PC-3 (cell line): ENCODE measurements at regions not wholly inside any gene's neighbourhood (a gene's known extent, or its start where the extent isn't known, plus 50 kb on each side); places are given as distances from the start of the nearest gene placed in this dataset.

Experiments used
- ATAC-seq: fragments of 200-7000 bp; cut with Tn5 transposase; 2 replicates; pipeline ENCODE4 v1.9.1; 2020; ENCODE audit warnings: mild to moderate bottlenecking, moderate library complexity
- BruUV-seq: library from RNA; stranded (reverse); fragments of 400-500 nt; replicated peaks from 2 replicates; lab custom pipeline; 2021; lab: Mats Ljungman, UMichigan
- CTCF ChIA-PET: fragments of 300-600 bp; sonication (Branson Sonifier 250); formaldehyde crosslinking; loops from one replicate; lab custom pipeline; 2022; ENCODE audit warnings: antibody characterized with exemption; lab: Charles Lee
- POLR2A ChIA-PET: fragments of 300-600 bp; sonication (Branson Sonifier 250); formaldehyde crosslinking; loops from one replicate; lab custom pipeline; 2022; ENCODE audit warnings: antibody characterized with exemption; ENCODE audit not compliant: unreplicated experiment; lab: Charles Lee
- DNase-seq: peaks from one replicate; pipeline ENCODE4 v3.0.0-alpha.2; 2015
- H2AFZ ChIP-seq: fragments of 300-600 bp; sonication (generic); 2 replicates; pipeline ENCODE4 v1.6.0; 2016; ENCODE audit warnings: antibody characterized with exemption, low read length
- H3F3A ChIP-seq: fragments of 300-600 bp; sonication (generic); one replicate; pipeline ENCODE4 v1.6.0; 2017; ENCODE audit warnings: antibody characterized with exemption, low read length, control low read depth, mild to moderate bottlenecking; ENCODE audit not compliant: unreplicated experiment
- H3K27ac ChIP-seq: fragments of 300-600 bp; sonication (generic); 2 replicates; pipeline ENCODE4 v1.5.1; 2016; ENCODE audit warnings: mild to moderate bottlenecking, low read length
- H3K27me3 ChIP-seq: fragments of 300-600 bp; sonication (generic); 2 replicates; pipeline ENCODE4 v1.6.1; 2016; ENCODE audit warnings: low read length, mixed read lengths
- H3K36me3 ChIP-seq: fragments of 300-600 bp; sonication (generic); 2 replicates; pipeline ENCODE4 v1.6.1; 2016; ENCODE audit warnings: low read depth, mixed run types, low read length, mixed read lengths
- H3K4me1 ChIP-seq: fragments of 300-600 bp; sonication (generic); 2 replicates; pipeline ENCODE4 v1.5.1; 2016; ENCODE audit warnings: low read length; ENCODE audit not compliant: insufficient read depth
- H3K4me2 ChIP-seq: fragments of 300-600 bp; sonication (generic); 2 replicates; pipeline ENCODE4 v1.6.0; 2016; ENCODE audit warnings: low read length
- H3K4me3 ChIP-seq: fragments of 300-600 bp; sonication (generic); 2 replicates; pipeline ENCODE4 v1.5.1; 2016; ENCODE audit warnings: mild to moderate bottlenecking, low read length, mixed read lengths
- H3K79me2 ChIP-seq: fragments of 300-600 bp; sonication (generic); 2 replicates; pipeline ENCODE4 v1.6.1; 2017; ENCODE audit warnings: low read length, mixed read lengths
- H3K9ac ChIP-seq: fragments of 300-600 bp; sonication (generic); 2 replicates; pipeline ENCODE4 v1.6.0; 2016; ENCODE audit warnings: mild to moderate bottlenecking, low read length
- H3K9me2 ChIP-seq: fragments of 300-600 bp; sonication (generic); replicated peaks from 2 replicates; pipeline ENCODE4 v1.6.1; 2016; ENCODE audit warnings: mixed run types, low read length, mixed read lengths
- H3K9me3 ChIP-seq: fragments of 300-600 bp; sonication (generic); 2 replicates; pipeline ENCODE4 v1.6.1; 2016; ENCODE audit warnings: low read length, mixed read lengths
- H4K20me1 ChIP-seq: fragments of 300-600 bp; sonication (generic); 2 replicates; pipeline ENCODE4 v1.6.1; 2016; ENCODE audit warnings: low read length, mixed read lengths
- EZH2 ChIP-seq: fragments of 300-600 bp; sonication (generic); IDR thresholded peaks from one replicate; pipeline ENCODE4 v1.6.1; 2017; ENCODE audit warnings: antibody characterized with exemption, mild to moderate bottlenecking, low read length; ENCODE audit not compliant: unreplicated experiment
- EZH2phosphoT487 ChIP-seq: fragments of 300-600 bp; sonication (generic); IDR thresholded peaks from 2 replicates; pipeline ENCODE4 v1.6.1; 2018; ENCODE audit warnings: mild to moderate bottlenecking, antibody characterized with exemption, low read length, borderline replicate concordance
- intact Hi-C: fragments of 100-400 bp; cut with micrococcal nuclease; formaldehyde crosslinking; loops from 2 replicates; pipeline ENCODE4 v1.9.0; 2023
- TF ChIP-seq, protein P1 (sequence below): fragments of 300-600 bp; sonication (generic); conservative IDR thresholded peaks from 2 replicates; pipeline ENCODE4 v1.5.1; 2017; ENCODE audit warnings: antibody characterized with exemption, low read depth, mild to moderate bottlenecking, low read length

DNA sequence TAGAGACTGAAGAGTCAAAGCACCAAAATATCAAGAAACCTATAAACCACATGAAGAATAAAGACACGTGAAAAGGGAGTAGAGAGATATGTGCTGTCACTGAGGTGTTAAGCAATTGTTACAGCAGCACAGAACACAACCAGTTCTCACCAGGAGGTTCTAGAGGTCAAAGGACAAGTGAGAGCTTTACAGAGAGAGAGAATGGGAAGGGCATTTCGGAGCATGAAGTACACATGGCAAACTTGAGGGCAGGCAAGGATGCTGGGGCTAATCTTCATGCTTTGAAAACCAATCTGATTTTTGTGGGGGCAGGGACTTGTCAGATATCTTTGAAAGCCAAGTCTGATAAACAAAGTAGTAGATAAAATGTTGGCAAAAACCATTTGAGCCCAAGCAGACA is 142.3 kb upstream of the NRSN1 start:
- intact Hi-C loops: no loop called here
- no peak for DNase-seq
- POLR2A ChIA-PET: no interaction called here
- H3F3A ChIP-seq: no peaks in the 10 kb centered on the region
- no peak for ATAC-seq
- H3K27ac ChIP-seq: no peak overlapping the region
- H4K20me1 ChIP-seq: no peaks in the 10 kb centered on the region
- no peaks in the 10 kb centered on the region for H3K9me2 ChIP-seq
- no peak overlapping the region for H3K9ac ChIP-seq
- CTCF ChIA-PET: no interaction called here
- H3K9me3 ChIP-seq: no peaks in the 10 kb centered on the region
- no peaks in the 10 kb centered on the region for H3K79me2 ChIP-seq
- no peaks in the 10 kb centered on the region for H3K36me3 ChIP-seq
- no peak overlapping the region for H3K4me3 ChIP-seq
- no TSS peak for BruUV-seq
- TF ChIP-seq, protein P1, sequence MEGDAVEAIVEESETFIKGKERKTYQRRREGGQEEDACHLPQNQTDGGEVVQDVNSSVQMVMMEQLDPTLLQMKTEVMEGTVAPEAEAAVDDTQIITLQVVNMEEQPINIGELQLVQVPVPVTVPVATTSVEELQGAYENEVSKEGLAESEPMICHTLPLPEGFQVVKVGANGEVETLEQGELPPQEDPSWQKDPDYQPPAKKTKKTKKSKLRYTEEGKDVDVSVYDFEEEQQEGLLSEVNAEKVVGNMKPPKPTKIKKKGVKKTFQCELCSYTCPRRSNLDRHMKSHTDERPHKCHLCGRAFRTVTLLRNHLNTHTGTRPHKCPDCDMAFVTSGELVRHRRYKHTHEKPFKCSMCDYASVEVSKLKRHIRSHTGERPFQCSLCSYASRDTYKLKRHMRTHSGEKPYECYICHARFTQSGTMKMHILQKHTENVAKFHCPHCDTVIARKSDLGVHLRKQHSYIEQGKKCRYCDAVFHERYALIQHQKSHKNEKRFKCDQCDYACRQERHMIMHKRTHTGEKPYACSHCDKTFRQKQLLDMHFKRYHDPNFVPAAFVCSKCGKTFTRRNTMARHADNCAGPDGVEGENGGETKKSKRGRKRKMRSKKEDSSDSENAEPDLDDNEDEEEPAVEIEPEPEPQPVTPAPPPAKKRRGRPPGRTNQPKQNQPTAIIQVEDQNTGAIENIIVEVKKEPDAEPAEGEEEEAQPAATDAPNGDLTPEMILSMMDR: no peak
- TF ChIP-seq EZH2phosphoT487 (no peak), EZH2 (no peak)
- no peaks in the 10 kb centered on the region; the same call in 1 of the 2 replicates for H3K4me1 ChIP-seq
- no peak overlapping the region for H2AFZ ChIP-seq
- peaks cover 10% of the 10 kb centered on the region for H3K27me3 ChIP-seq
- no peak overlapping the region for H3K4me2 ChIP-seq

- H3F3A ChIP-seq: no peaks in the 10 kb centered on the region
- H3K27me3 ChIP-seq: no peaks in the 10 kb centered on the region
- ChIA-PET CTCF (no interaction called here), POLR2A (interaction anchor here (0.6 kb wide), 2 partner anchors 12 to 21 kb away, joined by 3 to 11 read pairs; no protein-coding TSS in a partner anchor)
- TF ChIP-seq, protein P1: no peak
- H3K4me2 ChIP-seq: no peak overlapping the region
- H3K9ac ChIP-seq: no peak overlapping the region
- intact Hi-C loops: no loop called here
- no peaks in the 10 kb centered on the region for H3K9me2 ChIP-seq
- H3K4me1 ChIP-seq: no peaks in the 10 kb centered on the region; the same call in 1 of the 2 replicates
- no peak for DNase-seq
- no peaks in the 10 kb centered on the region for H3K79me2 ChIP-seq
- no peak overlapping the region for H3K4me3 ChIP-seq
- no peak overlapping the region for H2AFZ ChIP-seq
- no peaks in the 10 kb centered on the region for H3K9me3 ChIP-seq
- H3K36me3 ChIP-seq: no peaks in the 10 kb centered on the region
- no peak for ATAC-seq
- BruUV-seq: no TSS peak
- H4K20me1 ChIP-seq: no peaks in the 10 kb centered on the region
- no peak overlapping the region for H3K27ac ChIP-seq
Measured at GRCh38 chr6:23985015-23985414, 141.0 kb upstream of the NRSN1 start.

DNA sequence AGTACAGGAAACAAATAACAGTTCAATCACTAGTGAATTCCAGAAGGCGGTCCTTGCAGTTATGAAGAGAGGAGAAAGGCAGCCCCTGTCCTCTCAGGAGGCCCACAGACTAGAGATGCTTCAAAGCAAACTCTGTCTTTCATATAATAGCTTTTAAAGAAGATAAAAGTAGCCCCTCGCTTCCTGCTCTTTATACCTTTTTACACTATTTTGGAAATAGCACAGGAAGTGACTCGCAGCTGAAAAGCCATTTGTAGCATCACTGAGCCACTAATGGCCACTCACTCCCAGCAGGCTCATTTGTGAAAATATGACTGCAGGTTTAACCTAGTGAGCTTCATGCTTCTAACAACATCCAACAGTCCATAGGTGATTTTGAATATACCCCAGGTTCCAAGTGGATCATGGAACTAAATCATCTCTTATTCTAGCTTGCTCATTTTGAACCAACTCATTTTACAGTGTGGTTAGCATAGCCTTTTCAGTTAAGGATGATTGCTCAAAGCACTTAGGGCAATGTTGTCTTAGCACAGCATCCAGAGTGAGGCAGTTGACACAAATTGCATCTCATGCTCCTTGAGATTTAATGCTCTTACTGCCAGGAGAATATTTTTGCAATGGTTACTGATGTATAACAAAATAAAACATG is 136.0 kb upstream of the NRSN1 start:
- Histone ChIP-seq H3K27me3 (no peaks in the 10 kb centered on the region), H4K20me1 (no peaks in the 10 kb centered on the region), H3K79me2 (no peaks in the 10 kb centered on the region), H2AFZ (no peak overlapping the region), H3K9me3 (no peaks in the 10 kb centered on the region), H3K4me1 (no peaks in the 10 kb centered on the region), H3K36me3 (no peaks in the 10 kb centered on the region), H3K9me2 (no peaks in the 10 kb centered on the region), H3K27ac (no peak overlapping the region), H3K4me2 (no peak overlapping the region), H3K4me3 (no peak overlapping the region), H3K9ac (no peak overlapping the region), H3F3A (no peaks in the 10 kb centered on the region)
- no TSS peak for BruUV-seq
- POLR2A ChIA-PET: no interaction called here
- CTCF ChIA-PET: no interaction called here
- ATAC-seq (no peak), DNase-seq (no peak)
- intact Hi-C loops: no loop called here
- TF ChIP-seq EZH2phosphoT487: no peak
- TF ChIP-seq, protein P1: no peak
